SK-N-MC (cell line): ENCODE measurements at regions not wholly inside any gene's neighbourhood (a gene's known extent, or its start where the extent isn't known, plus 50 kb on each side); places are given as distances from the start of the nearest gene placed in this dataset.
"Not testable (repeated sequence)": the region's sequence is repeated elsewhere in the genome, so short reads cannot be mapped to it uniquely, and the experiment has no call there.

Experiments used
- EZH2 ChIP-seq: fragments of 200-600 bp; sonication (generic); IDR thresholded peaks from one replicate; pipeline ENCODE4 v1.6.1; 2017; ENCODE audit warnings: antibody characterized with exemption
- FOXP2 ChIP-seq: optimal IDR thresholded peaks from 2 replicates; pipeline ENCODE3; 2011; ENCODE audit warnings: mild to moderate bottlenecking, moderate library complexity; ENCODE audit not compliant: insufficient read depth; ENCODE audit errors: extremely low read length, control extremely low read depth
- POLR2AphosphoS5 ChIP-seq: IDR thresholded peaks from 2 replicates; pipeline ENCODE4 v1.6.1; 2012; ENCODE audit warnings: mild to moderate bottlenecking, low read depth, low read length, borderline replicate concordance

GRCh38 chr21:14006144-14006543, 204.6 kb downstream of the LIPI start:
- TF ChIP-seq POLR2AphosphoS5, EZH2, FOXP2: not testable (repeated sequence)
